Neural cell (in vitro differentiated cells): ENCODE measurements at regions not wholly inside any gene's neighbourhood (a gene's known extent, or its start where the extent isn't known, plus 50 kb on each side); places are given as distances from the start of the nearest gene placed in this dataset.

ENCODE experiments used
- H2AFZ ChIP-seq: fragments of 200-600, 300-800 bp; sonication (generic), shearing (Covaris generic); 2 replicates; pipeline ENCODE4 v1.6.0; 2014; ENCODE audit warnings: low read depth, mild to moderate bottlenecking, antibody characterized with exemption, low read length, moderate library complexity
- H3F3A ChIP-seq: fragments of 200-600 bp; shearing (Covaris generic); 2 replicates; pipeline ENCODE4 v1.6.1; 2016; ENCODE audit warnings: mild to moderate bottlenecking, moderate library complexity, mixed read lengths, antibody characterized with exemption, low read length; ENCODE audit not compliant: insufficient read depth, poor library complexity, severe bottlenecking
- H3K27ac ChIP-seq: fragments of 200-600, 300-800 bp; sonication (generic), shearing (Covaris generic); 2 replicates; pipeline ENCODE4 v1.5.1; 2014; ENCODE audit warnings: mild to moderate bottlenecking, low read length, moderate library complexity
- H3K27me3 ChIP-seq: fragments of 300-800, 200-600 bp; sonication (generic), shearing (Covaris generic); 2 replicates; pipeline ENCODE4 v1.6.0; 2014; ENCODE audit warnings: mild to moderate bottlenecking, low read depth, low read length, moderate library complexity; ENCODE audit not compliant: insufficient read depth
- H3K36me3 ChIP-seq: fragments of 300-800, 200-600 bp; sonication (generic), shearing (Covaris generic); 2 replicates; pipeline ENCODE4 v1.5.1; 2014; ENCODE audit warnings: mild to moderate bottlenecking, antibody characterized with exemption, low read length, moderate library complexity; ENCODE audit not compliant: insufficient read depth
- H3K4me2 ChIP-seq: fragments of 300-800, 200-600 bp; sonication (generic), shearing (Covaris generic); 2 replicates; pipeline ENCODE4 v1.6.0; 2014; ENCODE audit warnings: mild to moderate bottlenecking, low read length
- H3K4me3 ChIP-seq: fragments of 300-800, 200-600 bp; sonication (generic), shearing (Covaris generic); 2 replicates; pipeline ENCODE4 v1.5.1; 2014; ENCODE audit warnings: mild to moderate bottlenecking, low read length, moderate library complexity
- H3K79me2 ChIP-seq: fragments of 200-600 bp; shearing (Covaris generic); replicated peaks from 2 replicates; pipeline ENCODE4 v1.6.0; 2014; ENCODE audit warnings: mild to moderate bottlenecking, low read length, moderate library complexity; ENCODE audit not compliant: insufficient read depth
- H3K9ac ChIP-seq: fragments of 300-800, 200-600 bp; sonication (generic), shearing (Covaris generic); 2 replicates; pipeline ENCODE4 v1.6.1; 2016; ENCODE audit warnings: mild to moderate bottlenecking, low read length, mixed read lengths
- H3K9me2 ChIP-seq: fragments of 200-600 bp; shearing (Covaris generic); 2 replicates; pipeline ENCODE4 v1.6.1; 2016; ENCODE audit warnings: mild to moderate bottlenecking, low read length, mixed read lengths; ENCODE audit not compliant: insufficient read depth
- H3K9me3 ChIP-seq: fragments of 200-600, 300-800 bp; sonication (generic), shearing (Covaris generic); 2 replicates; pipeline ENCODE4 v1.6.1; 2016; ENCODE audit warnings: mild to moderate bottlenecking, mixed run types, low read length, moderate library complexity, mixed read lengths
- H4K20me1 ChIP-seq: fragments of 200-600 bp; shearing (Covaris generic); 2 replicates; pipeline ENCODE4 v1.6.1; 2016; ENCODE audit warnings: mild to moderate bottlenecking, mixed run types; ENCODE audit not compliant: insufficient read depth
- EP300 ChIP-seq: fragments of 450-650 bp; conservative IDR thresholded peaks from 2 replicates; pipeline ENCODE4 v1.6.1; 2014; ENCODE audit warnings: antibody characterized with exemption, mild to moderate bottlenecking, moderate library complexity; ENCODE audit not compliant: poor library complexity, severe bottlenecking
- EZH2 ChIP-seq: fragments of 200-600, 300-800 bp; shearing (Covaris generic), sonication (generic); IDR thresholded peaks from 2 replicates; pipeline ENCODE4 v1.6.1; 2014; ENCODE audit warnings: antibody characterized with exemption, low read length, borderline replicate concordance, mild to moderate bottlenecking; ENCODE audit not compliant: insufficient read depth, poor library complexity, severe bottlenecking
- MXI1 ChIP-seq: fragments of 450-650 bp; conservative IDR thresholded peaks from 2 replicates; pipeline ENCODE4 v1.6.1; 2014; ENCODE audit warnings: antibody characterized with exemption, mild to moderate bottlenecking; ENCODE audit not compliant: poor library complexity, severe bottlenecking
- POLR2AphosphoS5 ChIP-seq: IDR thresholded peaks from 2 replicates; pipeline ENCODE4 v1.6.1; 2012
- RAD21 ChIP-seq: fragments of 450-650 bp; conservative IDR thresholded peaks from 2 replicates; pipeline ENCODE4 v1.6.1; 2014; ENCODE audit warnings: antibody characterized with exemption, mild to moderate bottlenecking, moderate library complexity
- SMC3 ChIP-seq: fragments of 450-650 bp; conservative IDR thresholded peaks from 2 replicates; pipeline ENCODE4 v1.6.1; 2014; ENCODE audit warnings: antibody characterized with exemption, mild to moderate bottlenecking, moderate library complexity; ENCODE audit not compliant: poor library complexity
- TAF1 ChIP-seq: IDR thresholded peaks from 2 replicates; pipeline ENCODE4 v1.6.1; 2012; ENCODE audit warnings: low read depth
- TF ChIP-seq, protein P1 (sequence below): IDR thresholded peaks from 2 replicates; pipeline ENCODE4 v1.6.1; 2012; ENCODE audit warnings: borderline replicate concordance
- TF ChIP-seq, protein P2 (sequence below): fragments of 450-650 bp; IDR thresholded peaks from 2 replicates; pipeline ENCODE4 v1.5.1; 2014; ENCODE audit warnings: antibody characterized with exemption, mild to moderate bottlenecking, moderate library complexity; ENCODE audit not compliant: poor library complexity, severe bottlenecking

DNA sequence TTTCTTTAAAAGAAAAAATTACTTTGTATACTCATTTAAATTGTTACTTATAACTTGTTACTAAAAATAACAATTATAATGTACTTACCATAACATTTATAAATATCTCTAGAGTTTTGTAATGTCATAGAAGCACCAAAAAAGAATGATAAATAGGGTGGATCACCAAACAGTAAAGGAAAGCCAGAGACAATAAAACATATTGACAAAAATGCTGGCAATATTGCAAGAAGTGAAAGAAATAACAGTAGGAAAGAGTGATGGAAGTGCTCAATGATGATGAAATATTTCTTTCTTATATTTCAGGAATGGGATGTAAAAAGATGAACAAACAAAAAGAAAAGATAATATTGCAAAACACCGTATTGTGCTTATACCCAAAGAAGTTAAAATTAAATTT lies 301.7 kb downstream of the CENPW start:
- Histone ChIP-seq H3K27me3 (no peaks in the 10 kb centered on the region), H2AFZ (no peak overlapping the region), H4K20me1 (no peaks in the 10 kb centered on the region), H3K9me2 (no peaks in the 10 kb centered on the region), H3K9me3 (no peaks in the 10 kb centered on the region), H3K9ac (no peak overlapping the region), H3K4me3 (no peak overlapping the region), H3K36me3 (no peaks in the 10 kb centered on the region), H3K79me2 (no peaks in the 10 kb centered on the region), H3K27ac (no peak overlapping the region), H3K4me2 (no peak overlapping the region), H3F3A (no peaks in the 10 kb centered on the region)
- TF ChIP-seq EZH2 (no peak), MXI1 (no peak), RAD21 (no peak), TAF1 (no peak), SMC3 (no peak), POLR2AphosphoS5 (no peak), EP300 (no peak)
- TF ChIP-seq, protein P1, sequence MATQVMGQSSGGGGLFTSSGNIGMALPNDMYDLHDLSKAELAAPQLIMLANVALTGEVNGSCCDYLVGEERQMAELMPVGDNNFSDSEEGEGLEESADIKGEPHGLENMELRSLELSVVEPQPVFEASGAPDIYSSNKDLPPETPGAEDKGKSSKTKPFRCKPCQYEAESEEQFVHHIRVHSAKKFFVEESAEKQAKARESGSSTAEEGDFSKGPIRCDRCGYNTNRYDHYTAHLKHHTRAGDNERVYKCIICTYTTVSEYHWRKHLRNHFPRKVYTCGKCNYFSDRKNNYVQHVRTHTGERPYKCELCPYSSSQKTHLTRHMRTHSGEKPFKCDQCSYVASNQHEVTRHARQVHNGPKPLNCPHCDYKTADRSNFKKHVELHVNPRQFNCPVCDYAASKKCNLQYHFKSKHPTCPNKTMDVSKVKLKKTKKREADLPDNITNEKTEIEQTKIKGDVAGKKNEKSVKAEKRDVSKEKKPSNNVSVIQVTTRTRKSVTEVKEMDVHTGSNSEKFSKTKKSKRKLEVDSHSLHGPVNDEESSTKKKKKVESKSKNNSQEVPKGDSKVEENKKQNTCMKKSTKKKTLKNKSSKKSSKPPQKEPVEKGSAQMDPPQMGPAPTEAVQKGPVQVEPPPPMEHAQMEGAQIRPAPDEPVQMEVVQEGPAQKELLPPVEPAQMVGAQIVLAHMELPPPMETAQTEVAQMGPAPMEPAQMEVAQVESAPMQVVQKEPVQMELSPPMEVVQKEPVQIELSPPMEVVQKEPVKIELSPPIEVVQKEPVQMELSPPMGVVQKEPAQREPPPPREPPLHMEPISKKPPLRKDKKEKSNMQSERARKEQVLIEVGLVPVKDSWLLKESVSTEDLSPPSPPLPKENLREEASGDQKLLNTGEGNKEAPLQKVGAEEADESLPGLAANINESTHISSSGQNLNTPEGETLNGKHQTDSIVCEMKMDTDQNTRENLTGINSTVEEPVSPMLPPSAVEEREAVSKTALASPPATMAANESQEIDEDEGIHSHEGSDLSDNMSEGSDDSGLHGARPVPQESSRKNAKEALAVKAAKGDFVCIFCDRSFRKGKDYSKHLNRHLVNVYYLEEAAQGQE: no peak
- TF ChIP-seq, protein P2, sequence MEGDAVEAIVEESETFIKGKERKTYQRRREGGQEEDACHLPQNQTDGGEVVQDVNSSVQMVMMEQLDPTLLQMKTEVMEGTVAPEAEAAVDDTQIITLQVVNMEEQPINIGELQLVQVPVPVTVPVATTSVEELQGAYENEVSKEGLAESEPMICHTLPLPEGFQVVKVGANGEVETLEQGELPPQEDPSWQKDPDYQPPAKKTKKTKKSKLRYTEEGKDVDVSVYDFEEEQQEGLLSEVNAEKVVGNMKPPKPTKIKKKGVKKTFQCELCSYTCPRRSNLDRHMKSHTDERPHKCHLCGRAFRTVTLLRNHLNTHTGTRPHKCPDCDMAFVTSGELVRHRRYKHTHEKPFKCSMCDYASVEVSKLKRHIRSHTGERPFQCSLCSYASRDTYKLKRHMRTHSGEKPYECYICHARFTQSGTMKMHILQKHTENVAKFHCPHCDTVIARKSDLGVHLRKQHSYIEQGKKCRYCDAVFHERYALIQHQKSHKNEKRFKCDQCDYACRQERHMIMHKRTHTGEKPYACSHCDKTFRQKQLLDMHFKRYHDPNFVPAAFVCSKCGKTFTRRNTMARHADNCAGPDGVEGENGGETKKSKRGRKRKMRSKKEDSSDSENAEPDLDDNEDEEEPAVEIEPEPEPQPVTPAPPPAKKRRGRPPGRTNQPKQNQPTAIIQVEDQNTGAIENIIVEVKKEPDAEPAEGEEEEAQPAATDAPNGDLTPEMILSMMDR: no peak

DNA sequence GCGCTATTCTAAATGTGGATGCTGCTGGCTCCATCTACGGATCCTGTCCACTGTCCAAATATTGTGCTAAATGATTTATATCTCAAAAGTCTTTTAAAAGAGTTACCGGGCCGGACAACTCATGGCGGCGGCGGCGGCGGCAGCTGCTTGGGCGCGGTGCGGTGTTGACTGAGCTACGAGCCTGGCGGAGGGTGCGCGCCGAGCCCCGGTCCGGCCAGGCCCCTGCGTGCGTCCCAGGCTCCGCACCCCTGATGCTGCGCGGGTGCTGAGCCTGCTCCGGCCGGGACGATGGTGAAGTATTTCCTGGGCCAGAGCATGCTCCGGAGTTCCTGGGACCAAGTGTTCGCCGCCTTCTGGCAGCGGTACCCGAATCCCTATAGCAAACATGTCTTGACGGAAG lies 303.4 kb downstream of the CENPW start:
- H3K9ac ChIP-seq: no peak overlapping the region
- H3K4me2 ChIP-seq: no peak overlapping the region
- H3K27me3 ChIP-seq: no peaks in the 10 kb centered on the region
- H3K9me3 ChIP-seq: no peaks in the 10 kb centered on the region
- no peaks in the 10 kb centered on the region for H3F3A ChIP-seq
- H3K79me2 ChIP-seq: no peaks in the 10 kb centered on the region
- H3K9me2 ChIP-seq: no peaks in the 10 kb centered on the region
- no peaks in the 10 kb centered on the region for H3K36me3 ChIP-seq
- TF ChIP-seq TAF1 (no peak), SMC3 (no peak), MXI1 (no peak), RAD21 (no peak), POLR2AphosphoS5 (no peak), EZH2 (no peak), EP300 (no peak)
- TF ChIP-seq, protein P1: no peak
- TF ChIP-seq, protein P2: no peak
- H4K20me1 ChIP-seq: no peaks in the 10 kb centered on the region
- no peak overlapping the region for H3K27ac ChIP-seq
- no peak overlapping the region for H2AFZ ChIP-seq
- H3K4me3 ChIP-seq: no peak overlapping the region
